ENCODE measurements at regions not wholly inside any gene's neighbourhood (a gene's known extent, or its start where the extent isn't known, plus 50 kb on each side); places are given as distances from the start of the nearest gene placed in this dataset.

GRCh38 chr15:46622851-46623250 is 988.0 kb downstream of the SQOR start:
- no peak for DNase-seq
- H3K4me1 ChIP-seq, result no peaks in the 10 kb centered on the region
- no peaks in the 10 kb centered on the region for H3K27me3 ChIP-seq
- intact Hi-C loops (cut with DNase I; ENCODE audit: low total_unique reads), result no loop called here
- no peaks in the 10 kb centered on the region for H3K9me3 ChIP-seq
- no peak for TF ChIP-seq POLR2A (IDR thresholded peaks at IDR 0.05)
- no peak for TF ChIP-seq CTCF (IDR thresholded peaks at IDR 0.05)
- H3K36me3 ChIP-seq, result no peaks in the 10 kb centered on the region
- no peak overlapping the region for H3K27ac ChIP-seq
- no peak overlapping the region for H3K4me3 ChIP-seq

GRCh38 chr15:46636206-46636605 is 1001.4 kb downstream of the SQOR start:
- Histone ChIP-seq H3K4me3 (no peak overlapping the region), H3K27ac (no peak overlapping the region), H3K27me3 (no peaks in the 10 kb centered on the region), H3K9me3 (no peaks in the 10 kb centered on the region), H3K4me1 (no peaks in the 10 kb centered on the region), H3K36me3 (no peaks in the 10 kb centered on the region)
- TF ChIP-seq POLR2A (IDR thresholded peaks at IDR 0.05), result no peak
- TF ChIP-seq CTCF (IDR thresholded peaks at IDR 0.05), result no peak
- DNase-seq, result no peak
- intact Hi-C loops (cut with DNase I; ENCODE audit: low total_unique reads), result no loop called here

- no peaks in the 10 kb centered on the region for H3K36me3 ChIP-seq
- H3K27me3 ChIP-seq, result no peaks in the 10 kb centered on the region
- no peak overlapping the region for H3K27ac ChIP-seq
- TF ChIP-seq CTCF (IDR thresholded peaks at IDR 0.05) (no peak), POLR2A (IDR thresholded peaks at IDR 0.05) (no peak)
- H3K9me3 ChIP-seq, result no peaks in the 10 kb centered on the region
- no peak for DNase-seq
- no peak overlapping the region for H3K4me3 ChIP-seq
- intact Hi-C loops (cut with DNase I; ENCODE audit: low total_unique reads), result no loop called here
- no peaks in the 10 kb centered on the region for H3K4me1 ChIP-seq
Observed at GRCh38 chr15:46644501-46645481, 1010.0 kb downstream of the SQOR start.

GRCh38 chr15:46646490-46646889 is 1011.7 kb downstream of the SQOR start:
- Histone ChIP-seq H3K36me3 (no peaks in the 10 kb centered on the region), H3K27me3 (no peaks in the 10 kb centered on the region), H3K9me3 (no peaks in the 10 kb centered on the region), H3K4me3 (no peak overlapping the region), H3K27ac (no peak overlapping the region), H3K4me1 (no peaks in the 10 kb centered on the region)
- DNase-seq, result no peak
- intact Hi-C loops (cut with DNase I; ENCODE audit: low total_unique reads), result no loop called here
- TF ChIP-seq POLR2A (IDR thresholded peaks at IDR 0.05), result no peak
- no peak for TF ChIP-seq CTCF (IDR thresholded peaks at IDR 0.05)

- DNase-seq, result no peak
- Histone ChIP-seq H3K27me3 (no peaks in the 10 kb centered on the region), H3K4me3 (no peak overlapping the region), H3K9me3 (no peaks in the 10 kb centered on the region), H3K27ac (no peak overlapping the region), H3K4me1 (no peaks in the 10 kb centered on the region), H3K36me3 (no peaks in the 10 kb centered on the region)
- intact Hi-C loops (cut with DNase I; ENCODE audit: low total_unique reads), result no loop called here
- TF ChIP-seq CTCF (IDR thresholded peaks at IDR 0.05) (no peak), POLR2A (IDR thresholded peaks at IDR 0.05) (no peak)
Observed at GRCh38 chr15:46647046-46647445, 1012.2 kb downstream of the SQOR start.

Data from uterus (tissue), 3 donors.